A549 (cell line): ENCODE measurements at regions not wholly inside any gene's neighbourhood (a gene's known extent, or its start where the extent isn't known, plus 50 kb on each side); places are given as distances from the start of the nearest gene placed in this dataset.

Experiments
- ATAC-seq, 2 experiments: fragments of 200-7000 bp in 1 of 2; fragments of >200 bp in 1 of 2; cut with Nextera tagmentation in 1 of 2; cut with Tn5 transposase in 1 of 2; 3 replicates each; pipeline versions ENCODE4 v1.8.0 to v1.9.1; 2018 to 2020; ENCODE audit warnings: mild to moderate bottlenecking in 1 of 2, moderate library complexity in 1 of 2
- CTCF ChIA-PET: fragments of 300-600 bp; sonication (Branson Sonifier 250); formaldehyde crosslinking; extraction: SDS; loops from one replicate; lab custom pipeline; 2021; ENCODE audit warnings: antibody characterized with exemption, inconsistent platforms; lab: Yijun Ruan, JAX
- POLR2A ChIA-PET: fragments of 350-600 bp; formaldehyde crosslinking; extraction: SDS; loops from one replicate; lab custom pipeline; 2021; ENCODE audit warnings: antibody characterized with exemption, inconsistent platforms; lab: Yijun Ruan, JAX
- DNase-seq, 2 experiments: peaks; one replicate each; pipeline versions ENCODE4 v3.0.0 to v3.0.0-alpha.2; 2011 to 2016; ENCODE audit warnings: low read depth in 1 of 2, low spot score in 1 of 2
- FAIRE-seq: peaks from 2 replicates; lab custom pipeline; 2011; peaks lifted over from hg19 to GRCh38; lab: Jason Lieb, UNC
- H3K27ac ChIP-seq, 2 experiments: fragments of >200 bp; sonication (Bioruptor Twin); formaldehyde crosslinking; 3 replicates each; pipeline ENCODE4 v1.5.1; 2016 to 2017
- H3K4me1 ChIP-seq: fragments of >200 bp; sonication (Bioruptor Twin); formaldehyde crosslinking; 3 replicates; pipeline ENCODE4 v1.6.1; 2016
- H3K4me2 ChIP-seq: fragments of >200 bp; sonication (Bioruptor Twin); formaldehyde crosslinking; 3 replicates; pipeline ENCODE4 v1.6.1; 2016
- H3K4me3 ChIP-seq: fragments of >200 bp; sonication (Bioruptor Twin); formaldehyde crosslinking; 3 replicates; pipeline ENCODE4 v1.5.1; 2016
- H3K9me3 ChIP-seq: fragments of >200 bp; sonication (Bioruptor Twin); formaldehyde crosslinking; 3 replicates; pipeline ENCODE4 v1.6.1; 2016
- BCL3 ChIP-seq: fragments of >200 bp; sonication (Bioruptor Twin); formaldehyde crosslinking; IDR thresholded peaks from 3 replicates; pipeline ENCODE4 v1.6.1; 2016
- BHLHE40 ChIP-seq: IDR thresholded peaks from 2 replicates; pipeline ENCODE4 v1.6.1; 2012; ENCODE audit warnings: low read depth, low read length, inconsistent platforms
- CBX2 ChIP-seq: fragments of 200-600 bp; sonication (generic); IDR thresholded peaks from 2 replicates; pipeline ENCODE4 v1.6.1; 2016; ENCODE audit warnings: low read depth, mild to moderate bottlenecking, borderline replicate concordance
- CBX8 ChIP-seq: fragments of 200-600 bp; sonication (generic); IDR thresholded peaks from 2 replicates; pipeline ENCODE4 v1.6.1; 2016
- CHD4 ChIP-seq: fragments of 200-600 bp; sonication (generic); IDR thresholded peaks from 2 replicates; pipeline ENCODE4 v1.6.1; 2016; ENCODE audit warnings: antibody characterized with exemption, mild to moderate bottlenecking, borderline replicate concordance
- EHMT2 ChIP-seq: fragments of 200-600 bp; sonication (generic); IDR thresholded peaks from 2 replicates; pipeline ENCODE4 v1.6.1; 2016; ENCODE audit warnings: antibody characterized with exemption, low read depth, mild to moderate bottlenecking, moderate library complexity
- EP300 ChIP-seq, 2 experiments: fragments of >200 bp; sonication (Bioruptor Twin); formaldehyde crosslinking; IDR thresholded peaks; 2 replicates in 1 of 2; 3 replicates in 1 of 2; pipeline ENCODE4 v1.6.1; 2016 to 2017
- HES2 ChIP-seq: fragments of >200 bp; sonication (Bioruptor Twin); formaldehyde crosslinking; IDR thresholded peaks from 2 replicates; pipeline ENCODE4 v1.6.1; 2016
- HMGXB4 ChIP-seq: fragments of 250-450 bp; sonication (Bioruptor Pico); IDR thresholded peaks from 2 replicates; pipeline ENCODE4 v1.5.0; 2021; ENCODE audit warnings: mild to moderate bottlenecking, moderate library complexity, borderline replicate concordance
- HOXA7 ChIP-seq: fragments of 250-450 bp; sonication (Bioruptor Pico); IDR thresholded peaks from 2 replicates; pipeline ENCODE4 v1.5.0; 2020; ENCODE audit warnings: mild to moderate bottlenecking, moderate library complexity
- HOXB5 ChIP-seq: fragments of 250-450 bp; sonication (Bioruptor Pico); IDR thresholded peaks from 2 replicates; pipeline ENCODE4 v1.5.0; 2020; ENCODE audit warnings: mild to moderate bottlenecking, moderate library complexity
- JUN ChIP-seq, 2 experiments: fragments of >200 bp; sonication (Bioruptor Twin); formaldehyde crosslinking; IDR thresholded peaks; 2 replicates in 1 of 2; 3 replicates in 1 of 2; pipeline ENCODE4 v1.6.1; 2016 to 2017
- KDM5A ChIP-seq: fragments of 200-600 bp; sonication (generic); IDR thresholded peaks from 2 replicates; pipeline ENCODE4 v1.6.1; 2016; ENCODE audit warnings: antibody characterized with exemption, mild to moderate bottlenecking
- MAX ChIP-seq: IDR thresholded peaks from 2 replicates; pipeline ENCODE4 v1.6.1; 2012
- MAZ ChIP-seq: fragments of 150-350 bp; IDR thresholded peaks from 2 replicates; pipeline ENCODE4 v1.6.1; 2014; ENCODE audit warnings: antibody characterized with exemption, low read depth, low read length, borderline replicate concordance
- MYC ChIP-seq: IDR thresholded peaks from 2 replicates; pipeline ENCODE4 v1.6.1; 2012; ENCODE audit warnings: mild to moderate bottlenecking, inconsistent platforms, low read length, improper control_type of control experiment, borderline replicate concordance
- NPAS2 ChIP-seq: fragments of 250-450 bp; sonication (Bioruptor Pico); IDR thresholded peaks from 2 replicates; pipeline ENCODE4 v1.8.0; 2022; ENCODE audit warnings: mild to moderate bottlenecking, moderate library complexity, borderline replicate concordance
- POLR2A ChIP-seq: IDR thresholded peaks from 2 replicates; pipeline ENCODE4 v1.6.1; 2012; ENCODE audit warnings: mild to moderate bottlenecking, low read length
- RAD21 ChIP-seq, 2 experiments: fragments of >200 bp in 1 of 2; sonication (Bioruptor Twin) in 1 of 2; formaldehyde crosslinking in 1 of 2; IDR thresholded peaks in 1 of 2; conservative IDR thresholded peaks in 1 of 2; 2 replicates in 1 of 2; 3 replicates in 1 of 2; pipeline ENCODE4 v1.6.1; 2012 to 2018; ENCODE audit warnings: inconsistent platforms in 1 of 2
- RARB ChIP-seq: fragments of 250-450 bp; sonication (Bioruptor Pico); IDR thresholded peaks from 2 replicates; pipeline ENCODE4 v1.8.0; 2021; ENCODE audit warnings: mild to moderate bottlenecking, moderate library complexity
- RFX5 ChIP-seq: fragments of 450-650 bp; IDR thresholded peaks from 2 replicates; pipeline ENCODE4 v1.7.1; 2014; ENCODE audit warnings: antibody characterized with exemption, mild to moderate bottlenecking, moderate library complexity
- RNF2 ChIP-seq: fragments of 200-600 bp; sonication (generic); IDR thresholded peaks from 2 replicates; pipeline ENCODE4 v1.6.1; 2016; ENCODE audit warnings: low read depth, mild to moderate bottlenecking, antibody characterized with exemption, moderate library complexity, borderline replicate concordance
- SREBF2 ChIP-seq: fragments of 450-650 bp; IDR thresholded peaks from 2 replicates; pipeline ENCODE4 v1.6.1; 2014; ENCODE audit warnings: mild to moderate bottlenecking, moderate library complexity
- USF2 ChIP-seq: fragments of 450-650 bp; IDR thresholded peaks from 2 replicates; pipeline ENCODE4 v1.6.1; 2014; ENCODE audit warnings: antibody characterized with exemption
- ZFP36 ChIP-seq: fragments of 450-650 bp; IDR thresholded peaks from 2 replicates; pipeline ENCODE4 v1.6.1; 2014; ENCODE audit warnings: borderline replicate concordance; ENCODE audit not compliant: partially characterized antibody
- WGBS: methylation state at CpG from one replicate; pipeline ENCODE4 v1.1.6; 2017; ENCODE audit errors: missing lambda C conversion rate; 5-methylcytosine and 5-hydroxymethylcytosine counted together

GRCh38 chrX:39912126-39912525 is 185.6 kb downstream of the BCOR start:
- POLR2A ChIA-PET, result no interaction called here
- no peak for FAIRE-seq

GRCh38 chrX:39915081-39915480 is 182.7 kb downstream of the BCOR start:
- ChIA-PET POLR2A (no interaction called here), CTCF (interaction anchor here (0.8 kb wide), 1 partner anchor 11 kb away, joined by 3 read pairs; no protein-coding TSS in a partner anchor)
- no peak for DNase-seq

More at GRCh38 chrX:39912126-39912525, 185.6 kb downstream of the BCOR start:
- no peak overlapping the region for H3K27ac ChIP-seq
- DNase-seq (no peak), ATAC-seq (no peak)
- CTCF ChIA-PET, result interaction anchor here (0.6 to 1.3 kb wide), 3 partner anchors 68 to 355 kb away, joined by 3 read pairs; no protein-coding TSS in a partner anchor
- no peak for TF ChIP-seq JUN (IDR thresholded peaks at IDR 0.05)
- TF ChIP-seq POLR2A, result no peak
- no peak for TF ChIP-seq MAZ
- TF ChIP-seq EP300 (IDR thresholded peaks at IDR 0.05), result no peak
- TF ChIP-seq RARB (CRISPR knock-in tag), result no peak
- no peak for TF ChIP-seq HOXA7 (CRISPR knock-in tag)
- TF ChIP-seq EHMT2, result no peak
- no peak for TF ChIP-seq RNF2
- no peak for TF ChIP-seq RFX5
- no peak for TF ChIP-seq RAD21 (conservative IDR thresholded peaks at IDR 0.05 in 1 of 2, IDR thresholded peaks at IDR 0.05 in 1 of 2)
- TF ChIP-seq HES2, result no peak
- TF ChIP-seq HOXB5 (CRISPR knock-in tag), result no peak
- no peak for TF ChIP-seq SREBF2
- TF ChIP-seq BHLHE40, result no peak
- TF ChIP-seq, all 56 proteins: peak for 0
- 0 out of 3 replicates have a peak, but pooled peaks cover 3% of the 10 kb centered on the region for H3K9me3 ChIP-seq
- WGBS, result 98% methylated on average over 5 of the region's 7 CpGs
- H3K4me1 ChIP-seq, result peaks cover 23% of the 10 kb centered on the region
- no peak overlapping the region for H3K4me3 ChIP-seq
- H3K4me2 ChIP-seq, result no peak overlapping the region

More at GRCh38 chrX:39915081-39915480, 182.7 kb downstream of the BCOR start:
- Histone ChIP-seq H3K9me3 (0 out of 3 replicates have a peak, but pooled peaks cover 3% of the 10 kb centered on the region), H3K27ac (no peak overlapping the region), H3K4me3 (no peak overlapping the region), H3K4me1 (no peaks in the 10 kb centered on the region), H3K4me2 (no peak overlapping the region)
- FAIRE-seq (no peak), ATAC-seq (no peak)
- TF ChIP-seq HOXA7 (CRISPR knock-in tag) (no peak), NPAS2 (no peak), ZFP36 (no peak), KDM5A (no peak), HOXB5 (CRISPR knock-in tag) (no peak), BCL3 (no peak), RFX5 (no peak), HMGXB4 (CRISPR knock-in tag) (no peak), USF2 (no peak), MAX (no peak), MYC (no peak), CBX8 (no peak), MAZ (no peak), EHMT2 (no peak), CHD4 (no peak), RARB (CRISPR knock-in tag) (no peak), CBX2 (no peak)
- WGBS, result 77% methylated on average over 3 of the region's 3 CpGs
